T-helper 2 cell treated with Interferon-gamma antibody and Interleukin-4, amounts not matched to agents 5 μg/mL and 100 μg/mL, for 36 hours (primary cell): ENCODE measurements at regions not wholly inside any gene's neighbourhood (a gene's known extent, or its start where the extent isn't known, plus 50 kb on each side); places are given as distances from the start of the nearest gene placed in this dataset.
"Not testable (repeated sequence)": the region's sequence is repeated elsewhere in the genome, so short reads cannot be mapped to it uniquely, and the experiment has no call there.

ENCODE experiments used
- DNase-seq: peaks from one replicate; pipeline ENCODE4 v3.0.0; 2021; ENCODE audit warnings: low spot score
- H3K27ac Mint-ChIP-seq: one replicate; pipeline ENCODE4 v1.8.0; 2021; ENCODE audit warnings: mild to moderate bottlenecking, mixed read lengths
- H3K27me3 Mint-ChIP-seq: one replicate; pipeline ENCODE4 v1.8.0; 2021; ENCODE audit warnings: low read depth, mixed read lengths
- H3K36me3 Mint-ChIP-seq: one replicate; pipeline ENCODE4 v1.8.0; 2021; ENCODE audit warnings: low read depth, mixed read lengths
- H3K4me1 Mint-ChIP-seq: one replicate; pipeline ENCODE4 v1.8.0; 2021; ENCODE audit warnings: low read depth, mixed read lengths
- H3K4me3 Mint-ChIP-seq: one replicate; pipeline ENCODE4 v1.8.0; 2022; ENCODE audit warnings: mild to moderate bottlenecking, moderate library complexity, mixed read lengths
- H3K9me3 Mint-ChIP-seq: one replicate; pipeline ENCODE4 v1.8.0; 2021; ENCODE audit warnings: mixed read lengths

- peaks cover 27% of the 10 kb centered on the region for H3K4me1 Mint-ChIP-seq
- no peak overlapping the region for H3K4me3 Mint-ChIP-seq
- DNase-seq = no peak
Measured at GRCh38 chr6:144413418-144413817, 128.3 kb downstream of the UTRN start.

GRCh38 chr6:144415014-144415413 is 129.9 kb downstream of the UTRN start:
- H3K27me3 Mint-ChIP-seq = no peaks in the 10 kb centered on the region
- H3K27ac Mint-ChIP-seq = no peak overlapping the region
- no peaks in the 10 kb centered on the region for H3K9me3 Mint-ChIP-seq
- no peak overlapping the region for H3K4me3 Mint-ChIP-seq
- DNase-seq = no peak
- peaks cover 30% of the 10 kb centered on the region for H3K4me1 Mint-ChIP-seq
- peaks cover 15% of the 10 kb centered on the region for H3K36me3 Mint-ChIP-seq

More at GRCh38 chr6:144413418-144413817, 128.3 kb downstream of the UTRN start:
- Mint-ChIP-seq H3K27me3 (no peaks in the 10 kb centered on the region), H3K36me3 (peaks cover 16% of the 10 kb centered on the region), H3K27ac (no peak overlapping the region), H3K9me3 (no peaks in the 10 kb centered on the region)

- H3K4me1 Mint-ChIP-seq = peaks cover 29% of the 10 kb centered on the region
- H3K4me3 Mint-ChIP-seq = no peak overlapping the region
Measured at GRCh38 chr6:144415835-144416237, 130.7 kb downstream of the UTRN start.

GRCh38 chr6:144416244-144416643 is 131.1 kb downstream of the UTRN start:
- DNase-seq = no peak
- H3K4me1 Mint-ChIP-seq = peaks cover 24% of the 10 kb centered on the region
- no peaks in the 10 kb centered on the region for H3K9me3 Mint-ChIP-seq
- no peaks in the 10 kb centered on the region for H3K27me3 Mint-ChIP-seq
- no peak overlapping the region for H3K27ac Mint-ChIP-seq
- H3K36me3 Mint-ChIP-seq = peaks cover 8% of the 10 kb centered on the region
- no peak overlapping the region for H3K4me3 Mint-ChIP-seq

More at GRCh38 chr6:144415835-144416237, 130.7 kb downstream of the UTRN start:
- no peak overlapping the region for H3K27ac Mint-ChIP-seq
- peaks cover 12% of the 10 kb centered on the region for H3K36me3 Mint-ChIP-seq
- no peaks in the 10 kb centered on the region for H3K9me3 Mint-ChIP-seq
- no peak for DNase-seq
- no peaks in the 10 kb centered on the region for H3K27me3 Mint-ChIP-seq

- Mint-ChIP-seq H3K36me3 (peaks cover 7% of the 10 kb centered on the region), H3K27me3 (no peaks in the 10 kb centered on the region), H3K4me1 (peaks cover 19% of the 10 kb centered on the region), H3K27ac (no peak overlapping the region), H3K4me3 (no peak overlapping the region), H3K9me3 (no peaks in the 10 kb centered on the region)
- no peak for DNase-seq
Measured at GRCh38 chr6:144416773-144417172, 131.6 kb downstream of the UTRN start.

GRCh38 chr6:144417681-144418080 is 132.5 kb downstream of the UTRN start:
- Mint-ChIP-seq H3K27ac (no peak overlapping the region), H3K9me3 (no peaks in the 10 kb centered on the region), H3K36me3 (peaks cover 9% of the 10 kb centered on the region), H3K27me3 (no peaks in the 10 kb centered on the region), H3K4me1 (peaks cover 17% of the 10 kb centered on the region), H3K4me3 (no peak overlapping the region)
- no peak for DNase-seq

- no peak overlapping the region for H3K4me3 Mint-ChIP-seq
- no peaks in the 10 kb centered on the region for H3K9me3 Mint-ChIP-seq
- peaks cover 11% of the 10 kb centered on the region for H3K4me1 Mint-ChIP-seq
- DNase-seq = no peak
- H3K27ac Mint-ChIP-seq = no peak overlapping the region
- H3K36me3 Mint-ChIP-seq = peaks cover 18% of the 10 kb centered on the region
- no peaks in the 10 kb centered on the region for H3K27me3 Mint-ChIP-seq
Measured at GRCh38 chr6:144418959-144419545, 133.9 kb downstream of the UTRN start.

GRCh38 chr6:144423167-144423566 is 138.0 kb downstream of the UTRN start:
- H3K4me1 Mint-ChIP-seq = peaks cover 12% of the 10 kb centered on the region
- H3K4me3 Mint-ChIP-seq = no peak overlapping the region
- peaks cover 45% of the 10 kb centered on the region for H3K36me3 Mint-ChIP-seq
- H3K27ac Mint-ChIP-seq = no peak overlapping the region
- DNase-seq = no peak
- H3K9me3 Mint-ChIP-seq = no peaks in the 10 kb centered on the region
- no peaks in the 10 kb centered on the region for H3K27me3 Mint-ChIP-seq

- Mint-ChIP-seq H3K27ac (no peak overlapping the region), H3K36me3 (peaks cover 58% of the 10 kb centered on the region), H3K4me1 (peaks cover 13% of the 10 kb centered on the region)
Measured at GRCh38 chr6:144429753-144430152, 144.6 kb downstream of the UTRN start.

GRCh38 chr6:144433446-144433845 is 148.3 kb downstream of the UTRN start:
- H3K27ac Mint-ChIP-seq = not testable (repeated sequence)
- H3K36me3 Mint-ChIP-seq = peaks cover 60% of the 10 kb centered on the region

More at GRCh38 chr6:144429753-144430152, 144.6 kb downstream of the UTRN start:
- no peak overlapping the region for H3K4me3 Mint-ChIP-seq
- no peaks in the 10 kb centered on the region for H3K9me3 Mint-ChIP-seq
- H3K27me3 Mint-ChIP-seq = no peaks in the 10 kb centered on the region
- no peak for DNase-seq

GRCh38 chr6:144434308-144434990 is 149.3 kb downstream of the UTRN start:
- H3K4me3 Mint-ChIP-seq = no peak overlapping the region
- H3K36me3 Mint-ChIP-seq = peaks cover 61% of the 10 kb centered on the region
- H3K27me3 Mint-ChIP-seq = no peaks in the 10 kb centered on the region
- H3K4me1 Mint-ChIP-seq = peaks cover 9% of the 10 kb centered on the region
- peak overlapping the region; percentile 29 for H3K27ac Mint-ChIP-seq
- DNase-seq = no peak
- no peaks in the 10 kb centered on the region for H3K9me3 Mint-ChIP-seq

More at GRCh38 chr6:144433446-144433845, 148.3 kb downstream of the UTRN start:
- not testable (repeated sequence) for H3K27me3 Mint-ChIP-seq, H3K9me3 Mint-ChIP-seq, DNase-seq, H3K4me1 Mint-ChIP-seq, H3K4me3 Mint-ChIP-seq

- H3K27me3 Mint-ChIP-seq = no peaks in the 10 kb centered on the region
- no peak overlapping the region for H3K4me3 Mint-ChIP-seq
- no peak for DNase-seq
- H3K4me1 Mint-ChIP-seq = peaks cover 9% of the 10 kb centered on the region
- H3K36me3 Mint-ChIP-seq = peaks cover 68% of the 10 kb centered on the region
- peaks cover 10% of the 10 kb centered on the region for H3K9me3 Mint-ChIP-seq
- no peak overlapping the region for H3K27ac Mint-ChIP-seq
Measured at GRCh38 chr6:144435602-144436426, 150.7 kb downstream of the UTRN start.

GRCh38 chr6:144437105-144437504 is 152.0 kb downstream of the UTRN start:
- no peak overlapping the region for H3K4me3 Mint-ChIP-seq
- H3K27me3 Mint-ChIP-seq = no peaks in the 10 kb centered on the region
- peaks cover 71% of the 10 kb centered on the region for H3K36me3 Mint-ChIP-seq
- peaks cover 7% of the 10 kb centered on the region for H3K4me1 Mint-ChIP-seq
- no peak for DNase-seq
- peaks cover 21% of the 10 kb centered on the region for H3K9me3 Mint-ChIP-seq
- no peak overlapping the region for H3K27ac Mint-ChIP-seq

- H3K36me3 Mint-ChIP-seq = peaks cover 77% of the 10 kb centered on the region
- H3K27me3 Mint-ChIP-seq = no peaks in the 10 kb centered on the region
- H3K4me3 Mint-ChIP-seq = no peak overlapping the region
- H3K9me3 Mint-ChIP-seq = peaks cover 26% of the 10 kb centered on the region
- H3K27ac Mint-ChIP-seq = no peak overlapping the region
- no peak for DNase-seq
- peaks cover 7% of the 10 kb centered on the region for H3K4me1 Mint-ChIP-seq
Measured at GRCh38 chr6:144438103-144438502, 153.0 kb downstream of the UTRN start.
